DND-41 (cell line): ENCODE measurements at regions not wholly inside any gene's neighbourhood (a gene's known extent, or its start where the extent isn't known, plus 50 kb on each side); places are given as distances from the start of the nearest gene placed in this dataset.

ENCODE experiments used
- ATAC-seq: fragments of 200-7000 bp; cut with Tn5 transposase; 3 replicates; pipeline ENCODE4 v1.9.1; 2021; ENCODE audit warnings: low read depth; ENCODE audit not compliant: insufficient read depth
- DNase-seq: peaks from one replicate; pipeline ENCODE4 v3.0.0-alpha.2; 2020
- H2AFZ ChIP-seq: 2 replicates; pipeline ENCODE4 v1.6.0; 2012; ENCODE audit warnings: low read depth, low read length
- H3K27ac ChIP-seq: 2 replicates; pipeline ENCODE4 v1.5.1; 2012; ENCODE audit warnings: low read length, inconsistent platforms
- H3K27me3 ChIP-seq: fragments of 200-600 bp; sonication (generic); 2 replicates; pipeline ENCODE4 v1.6.0; 2012; ENCODE audit warnings: low read length, mild to moderate bottlenecking, inconsistent platforms; ENCODE audit not compliant: insufficient read depth, poor library complexity
- H3K36me3 ChIP-seq: 2 replicates; pipeline ENCODE4 v1.5.1; 2012; ENCODE audit warnings: low read length, inconsistent platforms; ENCODE audit not compliant: insufficient read depth
- H3K4me1 ChIP-seq: 2 replicates; pipeline ENCODE4 v1.5.1; 2012; ENCODE audit warnings: mild to moderate bottlenecking, low read length; ENCODE audit not compliant: insufficient read depth
- H3K4me2 ChIP-seq: 2 replicates; pipeline ENCODE4 v1.6.0; 2012; ENCODE audit warnings: mild to moderate bottlenecking, moderate library complexity, low read length, inconsistent platforms; ENCODE audit not compliant: insufficient read depth
- H3K4me3 ChIP-seq, 2 experiments: fragments of 200-600 bp in 1 of 2; shearing (Covaris generic) in 1 of 2; 2 replicates each; pipeline ENCODE4 v1.5.1; 2012 to 2016; ENCODE audit warnings: inconsistent platforms in 2 of 2, low read length in 2 of 2, mild to moderate bottlenecking in 2 of 2, low read depth in 1 of 2, moderate library complexity in 1 of 2
- H3K79me2 ChIP-seq: 2 replicates; pipeline ENCODE4 v1.6.0; 2012; ENCODE audit warnings: low read length, inconsistent platforms; ENCODE audit not compliant: insufficient read depth
- H3K9ac ChIP-seq: 2 replicates; pipeline ENCODE4 v1.6.0; 2012; ENCODE audit warnings: low read depth, mild to moderate bottlenecking, inconsistent platforms, low read length, moderate library complexity
- H3K9me3 ChIP-seq: 2 replicates; pipeline ENCODE4 v1.5.1; 2012; ENCODE audit warnings: low read length, moderate library complexity, mild to moderate bottlenecking, inconsistent platforms; ENCODE audit not compliant: insufficient read depth, severe bottlenecking
- H4K20me1 ChIP-seq: 2 replicates; pipeline ENCODE4 v1.6.0; 2012; ENCODE audit warnings: low read length; ENCODE audit not compliant: insufficient read depth
- EZH2 ChIP-seq: IDR thresholded peaks from 3 replicates; pipeline ENCODE4 v1.6.1; 2012; ENCODE audit warnings: borderline replicate concordance, low read depth, mild to moderate bottlenecking, moderate library complexity, low read length, inconsistent platforms; ENCODE audit not compliant: severe bottlenecking
- TF ChIP-seq, protein P1 (sequence below): IDR thresholded peaks from 2 replicates; pipeline ENCODE4 v1.5.1; 2012; ENCODE audit warnings: borderline replicate concordance, low read length, moderate library complexity, mild to moderate bottlenecking; ENCODE audit not compliant: poor library complexity, severe bottlenecking; ENCODE audit errors: extremely low read depth

DNA sequence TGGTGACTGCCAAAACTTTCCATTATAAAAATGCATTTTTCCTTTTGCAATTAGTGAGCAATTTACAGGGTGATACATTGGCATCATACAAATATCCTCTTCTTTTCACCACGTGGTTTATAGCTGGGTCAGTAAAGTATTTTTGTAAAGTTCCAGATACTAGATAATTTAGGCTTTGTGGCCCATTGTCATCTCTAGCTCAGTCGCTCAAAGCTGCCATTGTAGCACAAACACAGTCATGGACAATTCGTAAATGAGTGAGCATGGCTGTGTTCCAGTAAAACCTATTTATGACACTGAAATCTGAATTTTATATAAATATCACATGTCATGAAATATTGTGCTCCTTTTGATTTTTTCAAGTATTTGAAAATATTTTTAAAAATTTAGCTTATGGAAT lies 162.9 kb downstream of the USP12 start:
- no peak overlapping the region for H2AFZ ChIP-seq
- H3K79me2 ChIP-seq: no peaks in the 10 kb centered on the region
- no peak for TF ChIP-seq EZH2
- TF ChIP-seq, protein P1, sequence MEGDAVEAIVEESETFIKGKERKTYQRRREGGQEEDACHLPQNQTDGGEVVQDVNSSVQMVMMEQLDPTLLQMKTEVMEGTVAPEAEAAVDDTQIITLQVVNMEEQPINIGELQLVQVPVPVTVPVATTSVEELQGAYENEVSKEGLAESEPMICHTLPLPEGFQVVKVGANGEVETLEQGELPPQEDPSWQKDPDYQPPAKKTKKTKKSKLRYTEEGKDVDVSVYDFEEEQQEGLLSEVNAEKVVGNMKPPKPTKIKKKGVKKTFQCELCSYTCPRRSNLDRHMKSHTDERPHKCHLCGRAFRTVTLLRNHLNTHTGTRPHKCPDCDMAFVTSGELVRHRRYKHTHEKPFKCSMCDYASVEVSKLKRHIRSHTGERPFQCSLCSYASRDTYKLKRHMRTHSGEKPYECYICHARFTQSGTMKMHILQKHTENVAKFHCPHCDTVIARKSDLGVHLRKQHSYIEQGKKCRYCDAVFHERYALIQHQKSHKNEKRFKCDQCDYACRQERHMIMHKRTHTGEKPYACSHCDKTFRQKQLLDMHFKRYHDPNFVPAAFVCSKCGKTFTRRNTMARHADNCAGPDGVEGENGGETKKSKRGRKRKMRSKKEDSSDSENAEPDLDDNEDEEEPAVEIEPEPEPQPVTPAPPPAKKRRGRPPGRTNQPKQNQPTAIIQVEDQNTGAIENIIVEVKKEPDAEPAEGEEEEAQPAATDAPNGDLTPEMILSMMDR: no peak
- ATAC-seq: no peak
- no peak overlapping the region for H3K9ac ChIP-seq
- H3K4me1 ChIP-seq: no peaks in the 10 kb centered on the region
- H3K9me3 ChIP-seq: no peaks in the 10 kb centered on the region
- H3K36me3 ChIP-seq: no peaks in the 10 kb centered on the region
- H4K20me1 ChIP-seq: no peaks in the 10 kb centered on the region
- H3K27me3 ChIP-seq: peaks cover 39% of the 10 kb centered on the region
- no peak overlapping the region for H3K4me3 ChIP-seq
- H3K27ac ChIP-seq: no peak overlapping the region
- DNase-seq: no peak
- H3K4me2 ChIP-seq: no peak overlapping the region

DNA sequence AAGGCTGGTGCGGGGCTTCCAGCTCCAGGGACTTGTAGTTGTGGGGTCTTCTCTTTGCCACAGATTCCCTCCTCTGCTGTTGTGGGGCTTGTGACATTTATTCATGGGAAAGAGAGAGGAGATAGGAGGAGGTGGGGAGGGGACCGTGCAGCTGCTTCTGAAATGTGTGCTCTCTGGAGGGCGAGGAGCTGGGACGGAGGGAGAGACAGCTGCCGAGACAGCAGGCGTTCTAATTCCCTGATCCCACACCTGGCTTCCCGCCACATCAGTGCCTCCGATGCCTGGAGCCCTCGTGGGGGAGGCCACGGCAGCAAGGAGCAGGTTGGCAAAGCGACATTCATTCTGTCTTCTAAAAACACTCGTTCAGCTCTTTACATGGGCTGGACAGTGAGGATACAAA lies 164.4 kb downstream of the USP12 start:
- Histone ChIP-seq H4K20me1 (no peaks in the 10 kb centered on the region), H3K36me3 (no peaks in the 10 kb centered on the region), H3K9me3 (no peaks in the 10 kb centered on the region), H3K4me2 (no peak overlapping the region), H3K27ac (no peak overlapping the region), H3K9ac (no peak overlapping the region), H3K4me3 (no peak overlapping the region), H3K79me2 (no peaks in the 10 kb centered on the region), H3K27me3 (peaks cover 39% of the 10 kb centered on the region), H3K4me1 (no peaks in the 10 kb centered on the region), H2AFZ (no peak overlapping the region)
- ATAC-seq (no peak), DNase-seq (no peak)
- TF ChIP-seq, protein P1: no peak
- TF ChIP-seq EZH2: no peak

DNA sequence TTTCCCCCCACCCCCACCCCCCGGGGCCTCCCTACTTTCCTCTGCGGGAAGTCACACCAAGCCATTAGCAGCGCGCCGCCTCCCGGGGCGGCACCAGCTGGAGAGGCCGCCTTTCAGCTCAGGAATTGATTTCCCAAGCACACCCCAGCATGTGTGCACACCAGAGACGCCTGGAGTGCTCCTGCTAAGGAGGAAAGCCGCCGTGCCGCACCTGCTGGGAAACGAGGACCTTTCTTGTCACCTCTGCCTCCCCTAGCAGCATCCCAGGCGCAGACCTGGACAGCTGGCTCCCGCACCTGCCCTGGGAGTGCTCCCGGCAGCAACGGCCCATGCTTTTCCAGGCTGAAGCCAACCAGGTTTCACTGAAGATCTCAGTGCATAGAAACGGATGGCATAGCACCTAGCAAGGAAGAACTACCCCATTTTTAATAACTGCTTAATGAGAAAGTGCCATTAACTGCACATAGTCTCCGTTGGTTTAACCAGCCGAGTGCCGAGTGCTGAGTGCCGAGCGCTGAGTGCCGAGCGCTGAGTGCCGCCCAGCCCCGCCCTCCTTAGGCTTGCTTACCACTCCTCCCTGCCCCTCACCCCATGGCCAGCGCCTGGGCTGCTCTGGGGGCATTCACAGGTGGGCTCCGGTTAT lies 165.0 kb downstream of the USP12 start:
- Histone ChIP-seq H3K27ac (no peak overlapping the region), H2AFZ (no peak overlapping the region), H3K4me3 (no peak overlapping the region), H3K27me3 (peaks cover 37% of the 10 kb centered on the region), H3K9ac (no peak overlapping the region), H3K79me2 (no peaks in the 10 kb centered on the region), H3K4me2 (no peak overlapping the region), H3K4me1 (no peaks in the 10 kb centered on the region), H3K36me3 (no peaks in the 10 kb centered on the region), H4K20me1 (no peaks in the 10 kb centered on the region), H3K9me3 (no peaks in the 10 kb centered on the region)
- TF ChIP-seq, protein P1: no peak
- TF ChIP-seq EZH2: no peak
- DNase-seq: no peak
- ATAC-seq: no peak
